Gastrocnemius medialis (tissue), 4 donors: ENCODE measurements at regions not wholly inside any gene's neighbourhood (a gene's known extent, or its start where the extent isn't known, plus 50 kb on each side); places are given as distances from the start of the nearest gene placed in this dataset.

ENCODE experiments used
- ATAC-seq, 2 donors: fragments of 150-250 bp; one replicate each; pipeline ENCODE4 v1.9.1; 2016
- DNase-seq, 2 donors: peaks; one replicate each; pipeline ENCODE4 v3.0.0-alpha.2; 2019
- H3K27ac ChIP-seq, 4 donors: fragments of 200-600 bp; sonication (generic); 1 replicate in 1 of 4; 2 replicates in 3 of 4; pipeline ENCODE4 v1.5.1; 2016 to 2018; ENCODE audit warnings: mild to moderate bottlenecking in 2 of 4, moderate library complexity in 1 of 4
- H3K27me3 ChIP-seq, 3 donors: fragments of 200-600 bp; sonication (generic) in 2 of 3; 1 replicate in 1 of 3; 2 replicates in 2 of 3; pipeline versions ENCODE4 v1.5.1 to v1.6.0; 2016 to 2019; ENCODE audit warnings: mild to moderate bottlenecking in 1 of 3, moderate library complexity in 1 of 3
- H3K36me3 ChIP-seq, 2 donors: fragments of 200-600 bp; sonication (generic) in 1 of 2; one replicate each; pipeline ENCODE4 v1.5.1; 2017 to 2018
- H3K4me1 ChIP-seq, 2 donors: fragments of 200-600 bp; sonication (generic) in 1 of 2; one replicate each; pipeline ENCODE4 v1.5.1; 2016 to 2017; ENCODE audit warnings: mild to moderate bottlenecking in 2 of 2
- H3K4me3 ChIP-seq, 4 donors: fragments of 200-600 bp; sonication (generic) in 3 of 4; 1 replicate in 1 of 4; 2 replicates in 3 of 4; pipeline ENCODE4 v1.5.1; 2016 to 2019; ENCODE audit warnings: mild to moderate bottlenecking in 2 of 4
- H3K9me3 ChIP-seq, 3 donors: fragments of 200-600 bp; sonication (generic) in 2 of 3; 1 replicate in 1 of 3; 2 replicates in 2 of 3; pipeline ENCODE4 v1.5.1; 2016 to 2019
- CTCF ChIP-seq, 5 experiments: fragments of 450-650 bp in 3 of 5; fragments of 200-600 bp in 2 of 5; sonication (generic) in 2 of 5; IDR thresholded peaks in 4 of 5; conservative IDR thresholded peaks in 1 of 5; 1 replicate in 4 of 5; 2 replicates in 1 of 5; pipeline ENCODE4 v1.5.1; 2016 to 2019; ENCODE audit warnings: antibody characterized with exemption in 5 of 5, mild to moderate bottlenecking in 3 of 5, moderate library complexity in 3 of 5
- POLR2A ChIP-seq, 2 donors: fragments of 450-650 bp; IDR thresholded peaks; one replicate each; pipeline ENCODE4 v1.6.1; 2017; ENCODE audit warnings: antibody characterized with exemption in 2 of 2, mild to moderate bottlenecking in 2 of 2, moderate library complexity in 2 of 2
- in situ Hi-C, 4 donors: fragments of 200-750 bp; cut with MboI; loops; one replicate each; pipeline versions ENCODE4 v1.15.0 to v1.8.0; 2017; ENCODE audit warnings: low sequenced_read_pairs in 4 of 4
- intact Hi-C: fragments of 100-400 bp; cut with DNase I; formaldehyde crosslinking; loops from one replicate; pipeline ENCODE4 v1.15.1; 2023; ENCODE audit warnings: low total_unique reads

DNA sequence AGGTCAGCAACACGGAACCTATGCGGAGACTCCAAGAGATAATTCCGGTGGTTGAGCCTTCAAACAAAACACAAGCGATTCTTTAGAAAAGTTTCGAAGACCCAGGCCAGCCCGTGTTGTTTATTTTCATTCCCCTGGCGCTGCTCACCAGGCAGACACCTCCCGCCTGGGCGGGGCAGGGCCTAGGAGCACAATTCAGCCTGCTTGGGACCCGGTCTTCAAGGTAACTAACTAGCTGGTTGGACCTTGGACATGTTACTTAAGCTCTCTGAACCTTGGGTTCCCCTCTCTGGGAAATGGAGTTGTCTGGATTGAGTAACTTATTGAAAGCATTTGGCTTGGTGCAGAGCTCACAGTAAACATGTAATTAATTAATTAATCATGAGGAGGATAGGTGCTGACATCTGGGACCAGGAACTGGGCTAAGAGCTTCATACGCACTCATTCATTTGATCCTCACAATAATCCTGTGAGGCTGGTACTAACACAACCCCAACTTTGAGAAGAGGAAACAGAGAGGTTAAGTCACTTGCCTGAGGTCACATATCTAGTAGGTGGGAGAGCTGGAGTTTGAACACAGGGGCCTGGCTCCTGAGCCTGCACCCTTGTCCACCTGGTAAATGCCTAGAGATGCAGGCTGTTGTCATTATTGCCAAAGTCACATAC, 125.3 kb upstream of the SMURF2 start:
- Histone ChIP-seq H3K36me3 (peaks cover 0 to 47% of the 10 kb centered on the region in 2 donors), H3K27me3 (no peaks in the 10 kb centered on the region)
- in situ Hi-C loops, result no loop called here

GRCh38 chr17:64786337-64786736, 124.2 kb upstream of the SMURF2 start:
- no peak for DNase-seq
- Histone ChIP-seq H3K36me3 (peaks cover 0 to 40% of the 10 kb centered on the region in 2 donors), H3K4me1 (peaks cover 7 to 14% of the 10 kb centered on the region in 2 donors), H3K9me3 (no peaks in the 10 kb centered on the region), H3K4me3 (no peak overlapping the region), H3K27ac (no peak overlapping the region), H3K27me3 (no peaks in the 10 kb centered on the region)
- intact Hi-C loops, result no loop called here
- in situ Hi-C loops, result no loop called here
- no peak for ATAC-seq
- no peak for TF ChIP-seq CTCF (IDR thresholded peaks at IDR 0.05 in 4 of 5, conservative IDR thresholded peaks at IDR 0.05 in 1 of 5)
- no peak for TF ChIP-seq POLR2A (IDR thresholded peaks at IDR 0.05)

More for the DNA sequence above, 125.3 kb upstream of the SMURF2 start:
- Histone ChIP-seq H3K27ac (no peak overlapping the region), H3K4me1 (peaks cover 7 to 14% of the 10 kb centered on the region in 2 donors), H3K9me3 (no peaks in the 10 kb centered on the region), H3K4me3 (no peak overlapping the region)
- ATAC-seq (peak in 1 of 2 donors; percentile 13), DNase-seq (no peak)
- intact Hi-C loops, result no loop called here
- no peak for TF ChIP-seq POLR2A (IDR thresholded peaks at IDR 0.05)
- no peak for TF ChIP-seq CTCF (IDR thresholded peaks at IDR 0.05 in 4 of 5, conservative IDR thresholded peaks at IDR 0.05 in 1 of 5)

DNA sequence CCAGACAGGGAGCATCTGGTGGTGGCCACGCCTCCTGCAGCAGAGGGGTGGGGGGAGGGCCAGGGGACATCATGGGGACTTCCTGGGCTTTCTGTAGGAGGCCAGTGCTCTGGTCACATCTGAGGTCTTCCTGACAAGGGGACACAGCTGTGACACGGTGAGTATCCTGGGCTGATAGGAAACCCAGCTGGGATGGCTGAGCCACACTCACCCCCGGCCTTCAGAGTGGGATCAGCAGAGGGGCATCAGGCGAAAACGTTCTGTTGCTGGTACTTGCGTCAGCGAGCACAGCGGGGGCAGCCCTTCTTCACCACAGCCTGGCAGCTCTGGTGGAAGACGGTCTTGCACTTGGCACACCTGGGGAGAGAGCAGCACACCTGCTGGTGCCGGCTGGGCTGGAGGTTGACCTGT, 122.9 kb upstream of the SMURF2 start:
- H3K4me3 ChIP-seq, result no peak overlapping the region
- DNase-seq (no peak), ATAC-seq (no peak)
- peaks cover 0 to 40% of the 10 kb centered on the region in 2 donors for H3K36me3 ChIP-seq
- in situ Hi-C loops, result no loop called here
- intact Hi-C loops, result no loop called here
- TF ChIP-seq POLR2A (IDR thresholded peaks at IDR 0.05), result no peak
- no peak for TF ChIP-seq CTCF (IDR thresholded peaks at IDR 0.05 in 4 of 5, conservative IDR thresholded peaks at IDR 0.05 in 1 of 5)
- H3K9me3 ChIP-seq, result no peaks in the 10 kb centered on the region
- H3K4me1 ChIP-seq, result peaks cover 7 to 14% of the 10 kb centered on the region in 2 donors
- no peak overlapping the region for H3K27ac ChIP-seq
- H3K27me3 ChIP-seq, result peaks cover 0 to 4% (median 0%) of the 10 kb centered on the region in 3 donors

DNA sequence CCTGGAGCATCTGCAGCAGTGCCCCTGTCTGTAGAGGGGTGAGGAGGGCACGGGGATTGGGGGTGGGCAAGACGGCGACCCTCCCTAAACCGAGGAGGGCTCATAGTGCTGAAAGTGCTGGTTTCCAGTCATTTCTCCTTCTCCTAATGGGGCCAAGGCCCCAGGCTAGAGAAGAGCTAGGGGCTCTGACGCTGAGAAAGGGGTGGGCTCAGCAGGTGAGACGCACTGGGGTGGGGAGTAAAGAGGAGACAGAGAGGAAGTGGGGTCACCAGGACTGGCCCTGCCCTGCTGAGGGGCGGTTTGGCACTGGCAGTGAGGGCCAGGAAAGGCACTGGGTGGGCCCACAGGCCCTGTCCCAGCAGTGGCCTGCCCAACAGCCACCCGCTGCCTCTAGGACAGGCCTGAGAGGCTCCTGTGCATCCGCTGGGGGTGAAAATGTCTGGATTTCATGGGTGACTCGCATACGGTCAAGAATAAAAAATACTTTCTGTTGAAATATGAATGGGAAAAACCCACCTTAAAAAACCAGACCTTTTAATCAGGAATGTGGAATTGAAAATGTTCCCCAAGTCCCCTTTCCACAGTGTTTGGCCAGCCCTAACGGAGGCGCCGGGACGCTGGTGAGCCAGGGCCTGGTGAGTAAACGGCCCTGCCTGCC, 122.4 kb upstream of the SMURF2 start:
- Histone ChIP-seq H3K4me1 (peaks cover 7 to 14% of the 10 kb centered on the region in 2 donors), H3K27ac (no peak overlapping the region), H3K27me3 (peaks cover 0 to 7% (median 0%) of the 10 kb centered on the region in 3 donors), H3K9me3 (no peaks in the 10 kb centered on the region), H3K36me3 (peaks cover 0 to 40% of the 10 kb centered on the region in 2 donors), H3K4me3 (no peak overlapping the region)
- TF ChIP-seq POLR2A (IDR thresholded peaks at IDR 0.05), result no peak
- no peak for TF ChIP-seq CTCF (IDR thresholded peaks at IDR 0.05 in 4 of 5, conservative IDR thresholded peaks at IDR 0.05 in 1 of 5)
- in situ Hi-C loops, result no loop called here
- DNase-seq (no peak), ATAC-seq (no peak)
- intact Hi-C loops, result no loop called here
